ENCODE measurements at regions not wholly inside any gene's neighbourhood (a gene's known extent, or its start where the extent isn't known, plus 50 kb on each side); places are given as distances from the start of the nearest gene placed in this dataset.

GRCh38 chr12:24476310-24476709, 472.6 kb downstream of the BCAT1 start:
- TF ChIP-seq CTCF (IDR thresholded peaks at IDR 0.05) (no peak), POLR2AphosphoS5 (IDR thresholded peaks at IDR 0.05; ENCODE audit: low read depth, low read length) (no peak), SIN3A (IDR thresholded peaks at IDR 0.05; ENCODE audit: borderline replicate concordance, insufficient read depth, low read depth, low read length) (no peak)

Measured in Panc1 (cell line).